ENCODE measurements at regions not wholly inside any gene's neighbourhood (a gene's known extent, or its start where the extent isn't known, plus 50 kb on each side); places are given as distances from the start of the nearest gene placed in this dataset.

GRCh38 chr6:81561071-81561564 is 191.4 kb downstream of the TENT5A start:
- ATAC-seq (no peak), DNase-seq (no peak)
- Histone ChIP-seq H3K4me3 (peak overlapping the region in 1 of 10 donors; percentile 10), H3K36me3 (no peaks in the 10 kb centered on the region), H3K27me3 (no peaks in the 10 kb centered on the region), H3K27ac (peak overlapping the region in 3 of 10 donors; percentile 33 to 57 (median 51)), H3K4me1 (peaks cover 0 to 19% (median 9%) of the 10 kb centered on the region in 9 donors), H3K9me3 (no peaks in the 10 kb centered on the region)
- TF ChIP-seq CTCF (IDR thresholded peaks at IDR 0.05): no peak
- intact Hi-C loops (cut with DNase I): no loop called here
- 64 to 76% methylated on average over 2 of the region's 2 CpGs for WGBS, 2 donors

GRCh38 chr6:81557811-81558210 is 194.7 kb downstream of the TENT5A start:
- ATAC-seq: no peak

GRCh38 chr6:81556551-81556950 is 195.9 kb downstream of the TENT5A start:
- intact Hi-C loops (cut with DNase I): no loop called here
- Histone ChIP-seq H3K4me3 (no peak overlapping the region), H3K9me3 (no peaks in the 10 kb centered on the region), H3K36me3 (no peaks in the 10 kb centered on the region), H3K27ac (no peak overlapping the region), H3K4me1 (peaks cover 0 to 14% (median 5%) of the 10 kb centered on the region in 9 donors), H3K27me3 (no peaks in the 10 kb centered on the region)
- no peak for DNase-seq
- no peak for ATAC-seq
- TF ChIP-seq CTCF (IDR thresholded peaks at IDR 0.05): no peak
- WGBS, 2 donors: 41 to 53% methylated on average over 2 of the region's 2 CpGs

More at GRCh38 chr6:81557811-81558210, 194.7 kb downstream of the TENT5A start:
- Histone ChIP-seq H3K4me3 (no peak overlapping the region), H3K9me3 (no peaks in the 10 kb centered on the region), H3K36me3 (no peaks in the 10 kb centered on the region), H3K27me3 (no peaks in the 10 kb centered on the region), H3K4me1 (peaks cover 0 to 19% (median 9%) of the 10 kb centered on the region in 9 donors), H3K27ac (no peak overlapping the region)
- no peak for DNase-seq
- WGBS, 2 donors: 80 to 91% methylated on average over 1 of the region's 1 CpG
- intact Hi-C loops (cut with DNase I): no loop called here
- no peak for TF ChIP-seq CTCF (IDR thresholded peaks at IDR 0.05)

GRCh38 chr6:81553216-81553615 is 199.3 kb downstream of the TENT5A start:
- Histone ChIP-seq H3K4me1 (peaks cover 0 to 5% (median 0%) of the 10 kb centered on the region in 9 donors), H3K36me3 (no peaks in the 10 kb centered on the region), H3K27me3 (no peaks in the 10 kb centered on the region), H3K4me3 (no peak overlapping the region), H3K27ac (no peak overlapping the region), H3K9me3 (no peaks in the 10 kb centered on the region)
- DNase-seq: no peak
- no peak for ATAC-seq
- TF ChIP-seq CTCF (IDR thresholded peaks at IDR 0.05): no peak
- WGBS, 2 donors: 62 to 82% methylated on average over 2 of the region's 2 CpGs
- intact Hi-C loops (cut with DNase I): no loop called here
